Mesenchymal stem cell (in vitro differentiated cells and primary cell): ENCODE measurements at regions not wholly inside any gene's neighbourhood (a gene's known extent, or its start where the extent isn't known, plus 50 kb on each side); places are given as distances from the start of the nearest gene placed in this dataset.

Source experiments
- DNase-seq: peaks from one replicate; pipeline ENCODE4 v3.0.0-alpha.2; 2013
- H2AFZ ChIP-seq: one replicate; pipeline ENCODE4 v1.6.1; 2013; ENCODE audit warnings: low read depth, mild to moderate bottlenecking, control low read depth, inconsistent platforms, low read length, moderate library complexity
- H2AK5ac ChIP-seq: 2 replicates; pipeline ENCODE4 v1.6.1; 2013; ENCODE audit warnings: low read length, moderate library complexity, mild to moderate bottlenecking, inconsistent platforms; ENCODE audit not compliant: severe bottlenecking
- H2BK120ac ChIP-seq: one replicate; pipeline ENCODE4 v1.6.1; 2013; ENCODE audit warnings: low read depth, mild to moderate bottlenecking, inconsistent platforms, low read length, moderate library complexity
- H2BK12ac ChIP-seq, 2 experiments: one replicate each; pipeline ENCODE4 v1.6.1; 2013; ENCODE audit warnings: inconsistent platforms in 2 of 2, low read length in 2 of 2, mild to moderate bottlenecking in 2 of 2, moderate library complexity in 2 of 2, control low read depth in 1 of 2
- H2BK15ac ChIP-seq: one replicate; pipeline ENCODE4 v1.6.1; 2013; ENCODE audit warnings: mild to moderate bottlenecking, low read depth, inconsistent platforms; ENCODE audit not compliant: poor library complexity, severe bottlenecking
- H2BK5ac ChIP-seq: 2 replicates; pipeline ENCODE4 v1.6.1; 2013; ENCODE audit warnings: low read depth, mild to moderate bottlenecking, low read length, control low read depth, inconsistent platforms; ENCODE audit not compliant: poor library complexity, severe bottlenecking
- H3K14ac ChIP-seq, 2 experiments: one replicate each; pipeline ENCODE4 v1.6.1; 2013; ENCODE audit warnings: inconsistent platforms in 2 of 2, low read length in 2 of 2, control low read depth in 1 of 2, mild to moderate bottlenecking in 1 of 2, moderate library complexity in 1 of 2
- H3K18ac ChIP-seq, 2 experiments: one replicate each; pipeline ENCODE4 v1.6.1; 2013; ENCODE audit warnings: inconsistent platforms in 2 of 2, low read length in 2 of 2, control low read depth in 1 of 2, low read depth in 1 of 2, mild to moderate bottlenecking in 1 of 2
- H3K23ac ChIP-seq, 2 experiments: one replicate each; pipeline ENCODE4 v1.6.1; 2013; ENCODE audit warnings: inconsistent platforms in 2 of 2, low read length in 2 of 2, mild to moderate bottlenecking in 2 of 2, moderate library complexity in 2 of 2, control low read depth in 1 of 2
- H3K27ac ChIP-seq: 2 replicates; pipeline ENCODE4 v1.5.1; 2013; ENCODE audit warnings: mild to moderate bottlenecking, moderate library complexity, low read length, control low read depth, inconsistent platforms; ENCODE audit not compliant: poor library complexity, severe bottlenecking
- H3K27me3 ChIP-seq, 2 experiments: 2 replicates each; pipeline versions ENCODE4 v1.6.1 to v1.7.0; 2013; ENCODE audit warnings: low read length in 2 of 2, mild to moderate bottlenecking in 2 of 2, moderate library complexity in 2 of 2, control low read depth in 1 of 2, inconsistent platforms in 1 of 2; ENCODE audit not compliant: control insufficient read depth in 1 of 2, insufficient read depth in 1 of 2
- H3K36me3 ChIP-seq, 2 experiments: 2 replicates each; pipeline versions ENCODE4 v1.6.1 to v1.7.0; 2013; ENCODE audit warnings: low read length in 2 of 2, control low read depth in 1 of 2, inconsistent platforms in 1 of 2, low read depth in 1 of 2, mild to moderate bottlenecking in 1 of 2; ENCODE audit not compliant: insufficient read depth in 2 of 2, control insufficient read depth in 1 of 2
- H3K4ac ChIP-seq, 2 experiments: one replicate each; pipeline ENCODE4 v1.6.1; 2013; ENCODE audit warnings: inconsistent platforms in 2 of 2, low read length in 2 of 2, mild to moderate bottlenecking in 2 of 2, moderate library complexity in 2 of 2, control low read depth in 1 of 2, low read depth in 1 of 2
- H3K4me1 ChIP-seq: 2 replicates; pipeline ENCODE4 v1.6.1; 2013; ENCODE audit warnings: low read depth, low read length, control low read depth; ENCODE audit not compliant: control insufficient read depth, insufficient read depth
- H3K4me2 ChIP-seq: 2 replicates; pipeline ENCODE4 v1.6.1; 2013; ENCODE audit warnings: low read length, mild to moderate bottlenecking, inconsistent platforms; ENCODE audit not compliant: poor library complexity, severe bottlenecking
- H3K4me3 ChIP-seq, 2 experiments: 2 replicates each; pipeline versions ENCODE4 v1.5.1 to v1.7.0; 2013; ENCODE audit warnings: low read length in 2 of 2, mild to moderate bottlenecking in 2 of 2, control low read depth in 1 of 2, low read depth in 1 of 2; ENCODE audit not compliant: insufficient read depth in 1 of 2
- H3K79me1 ChIP-seq: replicated peaks from 2 replicates; pipeline ENCODE4 v1.6.1; 2013; ENCODE audit warnings: mild to moderate bottlenecking, control low read depth, low read length, inconsistent platforms; ENCODE audit not compliant: poor library complexity, severe bottlenecking
- H3K9ac ChIP-seq: 2 replicates; pipeline ENCODE4 v1.7.0; 2013; ENCODE audit warnings: mild to moderate bottlenecking, low read length, moderate library complexity
- H3K9me3 ChIP-seq: 2 replicates; pipeline ENCODE4 v1.7.0; 2013; ENCODE audit warnings: mild to moderate bottlenecking, low read length; ENCODE audit not compliant: control insufficient read depth
- H4K8ac ChIP-seq: one replicate; pipeline ENCODE4 v1.6.1; 2013; ENCODE audit warnings: inconsistent platforms, mild to moderate bottlenecking, low read length, moderate library complexity
- H4K91ac ChIP-seq: one replicate; pipeline ENCODE4 v1.6.1; 2013; ENCODE audit warnings: mild to moderate bottlenecking, low read length, inconsistent platforms
- WGBS: methylation state at CpG from one replicate; pipeline ENCODE4 v1.1.7; 2013; ENCODE audit warnings: mixed read lengths; 5-methylcytosine and 5-hydroxymethylcytosine counted together

GRCh38 chr16:27729516-27730304, 179.8 kb downstream of the KATNIP start:
- Histone ChIP-seq H3K9me3 (no peaks in the 10 kb centered on the region), H2AK5ac (no peak overlapping the region), H2AFZ (no peak overlapping the region), H2BK120ac (no peak overlapping the region), H4K91ac (no peak overlapping the region), H3K79me1 (no peaks in the 10 kb centered on the region), H3K4ac (no peak overlapping the region), H2BK15ac (no peak overlapping the region), H3K23ac (no peak overlapping the region), H3K9ac (no peak overlapping the region), H2BK5ac (no peak overlapping the region), H3K4me3 (no peak overlapping the region), H3K14ac (no peak overlapping the region), H3K36me3 (peaks cover 38 to 39% of the 10 kb centered on the region in 2 experiments), H3K27ac (no peak overlapping the region), H3K18ac (no peak overlapping the region), H3K4me2 (no peak overlapping the region), H3K4me1 (peaks cover 8% of the 10 kb centered on the region), H3K27me3 (no peaks in the 10 kb centered on the region), H4K8ac (no peak overlapping the region), H2BK12ac (no peak overlapping the region)
- 91% methylated on average over 9 of the region's 10 CpGs for WGBS
- DNase-seq = no peak

- Histone ChIP-seq H3K9ac (no peak overlapping the region), H3K14ac (no peak overlapping the region), H2BK120ac (no peak overlapping the region), H3K27ac (no peak overlapping the region), H3K18ac (no peak overlapping the region), H3K4ac (no peak overlapping the region), H4K91ac (no peak overlapping the region), H3K79me1 (no peaks in the 10 kb centered on the region), H3K36me3 (peaks cover 33 to 42% of the 10 kb centered on the region in 2 experiments), H3K27me3 (no peaks in the 10 kb centered on the region), H3K23ac (no peak overlapping the region), H4K8ac (no peak overlapping the region), H3K4me1 (peaks cover 5% of the 10 kb centered on the region), H3K4me3 (no peak overlapping the region), H3K9me3 (no peaks in the 10 kb centered on the region), H2AK5ac (peak overlapping the region; percentile 10), H3K4me2 (no peak overlapping the region), H2BK12ac (no peak overlapping the region), H2AFZ (no peak overlapping the region), H2BK5ac (no peak overlapping the region), H2BK15ac (no peak overlapping the region)
- 93% methylated on average over 6 of the region's 6 CpGs for WGBS
- no peak for DNase-seq
These were observed 180.8 kb downstream of the KATNIP start for GRCh38 chr16:27730661-27731210.

- H4K91ac ChIP-seq = no peak overlapping the region
- H3K9ac ChIP-seq = no peak overlapping the region
- no peak overlapping the region for H2BK5ac ChIP-seq
- no peak overlapping the region for H4K8ac ChIP-seq
- no peaks in the 10 kb centered on the region for H3K79me1 ChIP-seq
- H3K27me3 ChIP-seq = no peaks in the 10 kb centered on the region
- DNase-seq = no peak
- 96% methylated on average over 4 of the region's 5 CpGs for WGBS
- no peak overlapping the region for H2AFZ ChIP-seq
- H3K18ac ChIP-seq = no peak overlapping the region
- peaks cover 14 to 28% of the 10 kb centered on the region in 2 experiments for H3K36me3 ChIP-seq
- H3K4me1 ChIP-seq = no peaks in the 10 kb centered on the region
- H3K23ac ChIP-seq = no peak overlapping the region
- H3K4me2 ChIP-seq = no peak overlapping the region
- no peaks in the 10 kb centered on the region for H3K9me3 ChIP-seq
- H2BK12ac ChIP-seq = no peak overlapping the region
- H3K27ac ChIP-seq = no peak overlapping the region
- no peak overlapping the region for H3K14ac ChIP-seq
- no peak overlapping the region for H2BK120ac ChIP-seq
- H2AK5ac ChIP-seq = no peak overlapping the region
- no peak overlapping the region for H3K4me3 ChIP-seq
- H2BK15ac ChIP-seq = no peak overlapping the region
- no peak overlapping the region for H3K4ac ChIP-seq
These were observed 185.1 kb downstream of the KATNIP start for GRCh38 chr16:27735031-27735430.

GRCh38 chr16:27736431-27736830, 186.5 kb downstream of the KATNIP start:
- peak overlapping the region; percentile 32 for H4K8ac ChIP-seq
- no peak overlapping the region for H3K23ac ChIP-seq
- no peak overlapping the region for H2BK15ac ChIP-seq
- H2BK120ac ChIP-seq = no peak overlapping the region
- H2AK5ac ChIP-seq = no peak overlapping the region
- H3K4me2 ChIP-seq = no peak overlapping the region
- no peak for DNase-seq
- no peak overlapping the region for H3K4ac ChIP-seq
- H4K91ac ChIP-seq = no peak overlapping the region
- H3K27ac ChIP-seq = no peak overlapping the region
- no peak overlapping the region for H2BK12ac ChIP-seq
- H3K9ac ChIP-seq = no peak overlapping the region
- WGBS = 98% methylated on average over 6 of the region's 6 CpGs
- no peak overlapping the region for H3K18ac ChIP-seq
- no peak overlapping the region for H2BK5ac ChIP-seq
- H2AFZ ChIP-seq = no peak overlapping the region
- H3K4me3 ChIP-seq = no peak overlapping the region
- peaks cover 20 to 26% of the 10 kb centered on the region in 2 experiments for H3K36me3 ChIP-seq
- peaks cover 6% of the 10 kb centered on the region for H3K4me1 ChIP-seq
- no peak overlapping the region for H3K14ac ChIP-seq
- no peaks in the 10 kb centered on the region for H3K27me3 ChIP-seq
- no peaks in the 10 kb centered on the region for H3K79me1 ChIP-seq
- H3K9me3 ChIP-seq = no peaks in the 10 kb centered on the region
